Astrocyte (in vitro differentiated cells and primary cell): ENCODE measurements at regions not wholly inside any gene's neighbourhood (a gene's known extent, or its start where the extent isn't known, plus 50 kb on each side); places are given as distances from the start of the nearest gene placed in this dataset.

Experiments
- CTCF ChIP-seq: IDR thresholded peaks from 2 replicates; pipeline ENCODE4 v1.5.1; 2011; ENCODE audit warnings: low read depth, mild to moderate bottlenecking, inconsistent platforms, low read length, moderate library complexity; ENCODE audit not compliant: insufficient read depth
- EZH2 ChIP-seq: IDR thresholded peaks from 2 replicates; pipeline ENCODE4 v1.6.1; 2012; ENCODE audit warnings: mild to moderate bottlenecking, low read length, inconsistent platforms; ENCODE audit not compliant: insufficient read depth

GRCh38 chr1:185398022-185398421 is 81.0 kb upstream of the IVNS1ABP start:
- no peak for TF ChIP-seq CTCF
- no peak for TF ChIP-seq EZH2
